Esophagus muscularis mucosa (tissue), 3 donors: ENCODE measurements at regions not wholly inside any gene's neighbourhood (a gene's known extent, or its start where the extent isn't known, plus 50 kb on each side); places are given as distances from the start of the nearest gene placed in this dataset.

Source experiments
- CTCF ChIP-seq, 3 experiments: fragments of 200-600 bp in 2 of 3; fragments of 450-650 bp in 1 of 3; sonication (generic) in 2 of 3; IDR thresholded peaks; one replicate each; pipeline ENCODE4 v1.5.1; 2017 to 2019; ENCODE audit warnings: antibody characterized with exemption in 3 of 3, mild to moderate bottlenecking in 2 of 3, moderate library complexity in 1 of 3
- POLR2A ChIP-seq: fragments of 450-650 bp; IDR thresholded peaks from one replicate; pipeline ENCODE4 v1.6.1; 2017; ENCODE audit warnings: antibody characterized with exemption, moderate library complexity, mild to moderate bottlenecking, low read depth
- POLR2AphosphoS5 ChIP-seq, 2 donors: sonication (generic); formaldehyde crosslinking; IDR thresholded peaks; one replicate each; pipeline ENCODE4 v1.6.1; 2017; ENCODE audit warnings: antibody characterized with exemption in 2 of 2

- TF ChIP-seq CTCF (IDR thresholded peaks at IDR 0.05) (no peak), POLR2AphosphoS5 (IDR thresholded peaks at IDR 0.05) (no peak), POLR2A (no peak)
Measured at GRCh38 chrX:26606971-26607370, 391.0 kb downstream of the MAGEB5 start.
